ENCODE measurements at regions not wholly inside any gene's neighbourhood (a gene's known extent, or its start where the extent isn't known, plus 50 kb on each side); places are given as distances from the start of the nearest gene placed in this dataset.
"Not testable (repeated sequence)": the region's sequence is repeated elsewhere in the genome, so short reads cannot be mapped to it uniquely, and the experiment has no call there.

- Histone ChIP-seq H3K27ac (ENCODE audit: low read length) (no peak overlapping the region), H3K4me1 (ENCODE audit: insufficient read depth, low read length) (no peaks in the 10 kb centered on the region), H3K9ac (ENCODE audit: low read depth, low read length) (no peak overlapping the region), H3K9me3 (ENCODE audit: insufficient read depth, low read length, severe bottlenecking) (no peaks in the 10 kb centered on the region), H3K27me3 (ENCODE audit: insufficient read depth, low read length, poor library complexity) (peaks cover 12% of the 10 kb centered on the region), H2AFZ (ENCODE audit: low read depth, low read length) (no peak overlapping the region), H3K4me3 (ENCODE audit: low read depth in 1 of 2, low read length in 2 of 2) (no peak overlapping the region), H3K79me2 (ENCODE audit: insufficient read depth, low read length) (no peaks in the 10 kb centered on the region), H3K36me3 (ENCODE audit: insufficient read depth, low read length) (no peaks in the 10 kb centered on the region), H3K4me2 (ENCODE audit: insufficient read depth, low read length) (no peak overlapping the region), H4K20me1 (ENCODE audit: insufficient read depth, low read length) (no peaks in the 10 kb centered on the region)
- TF ChIP-seq, protein P1, sequence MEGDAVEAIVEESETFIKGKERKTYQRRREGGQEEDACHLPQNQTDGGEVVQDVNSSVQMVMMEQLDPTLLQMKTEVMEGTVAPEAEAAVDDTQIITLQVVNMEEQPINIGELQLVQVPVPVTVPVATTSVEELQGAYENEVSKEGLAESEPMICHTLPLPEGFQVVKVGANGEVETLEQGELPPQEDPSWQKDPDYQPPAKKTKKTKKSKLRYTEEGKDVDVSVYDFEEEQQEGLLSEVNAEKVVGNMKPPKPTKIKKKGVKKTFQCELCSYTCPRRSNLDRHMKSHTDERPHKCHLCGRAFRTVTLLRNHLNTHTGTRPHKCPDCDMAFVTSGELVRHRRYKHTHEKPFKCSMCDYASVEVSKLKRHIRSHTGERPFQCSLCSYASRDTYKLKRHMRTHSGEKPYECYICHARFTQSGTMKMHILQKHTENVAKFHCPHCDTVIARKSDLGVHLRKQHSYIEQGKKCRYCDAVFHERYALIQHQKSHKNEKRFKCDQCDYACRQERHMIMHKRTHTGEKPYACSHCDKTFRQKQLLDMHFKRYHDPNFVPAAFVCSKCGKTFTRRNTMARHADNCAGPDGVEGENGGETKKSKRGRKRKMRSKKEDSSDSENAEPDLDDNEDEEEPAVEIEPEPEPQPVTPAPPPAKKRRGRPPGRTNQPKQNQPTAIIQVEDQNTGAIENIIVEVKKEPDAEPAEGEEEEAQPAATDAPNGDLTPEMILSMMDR (IDR thresholded peaks at IDR 0.05; ENCODE audit: borderline replicate concordance, extremely low read depth, low read length, poor library complexity, severe bottlenecking) = no peak
- TF ChIP-seq EZH2 (IDR thresholded peaks at IDR 0.05; ENCODE audit: borderline replicate concordance, low read depth, low read length, severe bottlenecking) = no peak
- no peak for DNase-seq
- no peak for ATAC-seq (ENCODE audit: insufficient read depth, low read depth)
Measured at GRCh38 chr2:131584380-131584779, 56.7 kb downstream of the CCDC74A start.

GRCh38 chr2:131584940-131585339, 57.3 kb downstream of the CCDC74A start:
- H3K79me2 ChIP-seq (ENCODE audit: insufficient read depth, low read length) = no peaks in the 10 kb centered on the region
- no peak overlapping the region for H3K4me3 ChIP-seq (ENCODE audit: low read depth in 1 of 2, low read length in 2 of 2)
- no peaks in the 10 kb centered on the region for H3K9me3 ChIP-seq (ENCODE audit: insufficient read depth, low read length, severe bottlenecking)
- ATAC-seq (ENCODE audit: insufficient read depth, low read depth) = no peak
- no peak overlapping the region for H3K27ac ChIP-seq (ENCODE audit: low read length)
- H3K27me3 ChIP-seq (ENCODE audit: insufficient read depth, low read length, poor library complexity) = peaks cover 12% of the 10 kb centered on the region
- H3K4me2 ChIP-seq (ENCODE audit: insufficient read depth, low read length) = no peak overlapping the region
- H4K20me1 ChIP-seq (ENCODE audit: insufficient read depth, low read length) = no peaks in the 10 kb centered on the region
- TF ChIP-seq EZH2 (IDR thresholded peaks at IDR 0.05; ENCODE audit: borderline replicate concordance, low read depth, low read length, severe bottlenecking) = no peak
- TF ChIP-seq, protein P1 (IDR thresholded peaks at IDR 0.05; ENCODE audit: borderline replicate concordance, extremely low read depth, low read length, poor library complexity, severe bottlenecking) = no peak
- no peaks in the 10 kb centered on the region for H3K4me1 ChIP-seq (ENCODE audit: insufficient read depth, low read length)
- no peaks in the 10 kb centered on the region for H3K36me3 ChIP-seq (ENCODE audit: insufficient read depth, low read length)
- no peak overlapping the region for H3K9ac ChIP-seq (ENCODE audit: low read depth, low read length)
- no peak for DNase-seq
- no peak overlapping the region for H2AFZ ChIP-seq (ENCODE audit: low read depth, low read length)

DNA sequence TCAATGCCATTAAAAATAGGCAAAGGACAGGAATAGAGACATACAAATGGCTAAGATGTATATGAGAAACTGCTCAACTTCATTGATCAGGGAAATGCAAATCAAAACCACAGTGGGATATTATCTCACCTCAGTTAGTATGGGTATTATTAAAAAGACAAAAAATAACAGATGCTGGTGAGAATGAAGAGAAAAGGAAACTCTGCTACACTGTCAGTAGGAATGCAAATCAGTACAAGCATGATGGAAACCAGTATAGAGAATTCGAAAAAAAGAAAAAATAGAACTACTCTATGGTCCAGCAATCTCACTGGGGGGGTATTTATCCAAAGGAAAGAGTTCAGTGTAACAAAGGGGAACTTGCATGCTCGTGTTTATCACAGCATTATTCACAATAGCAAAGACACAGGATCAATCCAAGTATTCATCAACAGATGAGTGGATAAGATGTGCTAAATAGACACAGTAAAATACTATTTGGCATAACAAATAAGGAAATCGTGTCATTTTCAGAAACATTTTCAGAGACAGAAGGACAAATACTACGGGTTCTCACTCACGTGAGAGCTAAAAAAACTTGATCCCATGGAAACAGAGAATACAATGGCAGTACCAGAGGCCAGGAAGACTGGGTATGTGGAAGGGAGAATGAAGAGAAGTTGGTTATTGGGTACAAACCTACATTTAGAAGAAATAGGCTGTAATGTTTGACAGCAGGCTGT, 60.6 kb downstream of the CCDC74A start:
- H3K4me2 ChIP-seq (ENCODE audit: insufficient read depth, low read length) = no peak overlapping the region
- H3K9ac ChIP-seq (ENCODE audit: low read depth, low read length) = no peak overlapping the region
- no peaks in the 10 kb centered on the region for H3K9me3 ChIP-seq (ENCODE audit: insufficient read depth, low read length, severe bottlenecking)
- H3K79me2 ChIP-seq (ENCODE audit: insufficient read depth, low read length) = no peaks in the 10 kb centered on the region
- no peak overlapping the region for H3K4me3 ChIP-seq (ENCODE audit: low read depth in 1 of 2, low read length in 2 of 2)
- peaks cover 7% of the 10 kb centered on the region for H3K27me3 ChIP-seq (ENCODE audit: insufficient read depth, low read length, poor library complexity)
- no peaks in the 10 kb centered on the region for H3K4me1 ChIP-seq (ENCODE audit: insufficient read depth, low read length)
- H2AFZ ChIP-seq (ENCODE audit: low read depth, low read length) = no peak overlapping the region
- H3K27ac ChIP-seq (ENCODE audit: low read length) = no peak overlapping the region
- no peaks in the 10 kb centered on the region for H3K36me3 ChIP-seq (ENCODE audit: insufficient read depth, low read length)
- TF ChIP-seq EZH2 (IDR thresholded peaks at IDR 0.05; ENCODE audit: borderline replicate concordance, low read depth, low read length, severe bottlenecking) = no peak
- TF ChIP-seq, protein P1 (IDR thresholded peaks at IDR 0.05; ENCODE audit: borderline replicate concordance, extremely low read depth, low read length, poor library complexity, severe bottlenecking) = no peak
- DNase-seq (no peak), ATAC-seq (ENCODE audit: insufficient read depth, low read depth) (no peak)
- H4K20me1 ChIP-seq (ENCODE audit: insufficient read depth, low read length) = no peaks in the 10 kb centered on the region

- not testable (repeated sequence) for H3K27ac ChIP-seq (ENCODE audit: low read length); H3K4me2 ChIP-seq (ENCODE audit: insufficient read depth, low read length); ATAC-seq (ENCODE audit: insufficient read depth, low read depth)
Measured at GRCh38 chr2:131589126-131589525, 61.4 kb downstream of the CCDC74A start.

More at GRCh38 chr2:131589126-131589525, 61.4 kb downstream of the CCDC74A start:
- not testable (repeated sequence) for H3K4me1 ChIP-seq (ENCODE audit: insufficient read depth, low read length); H3K4me3 ChIP-seq (ENCODE audit: low read depth in 1 of 2, low read length in 2 of 2); H2AFZ ChIP-seq (ENCODE audit: low read depth, low read length); H3K9ac ChIP-seq (ENCODE audit: low read depth, low read length); H3K9me3 ChIP-seq (ENCODE audit: insufficient read depth, low read length, severe bottlenecking); H3K36me3 ChIP-seq (ENCODE audit: insufficient read depth, low read length); H4K20me1 ChIP-seq (ENCODE audit: insufficient read depth, low read length); H3K27me3 ChIP-seq (ENCODE audit: insufficient read depth, low read length, poor library complexity); DNase-seq; H3K79me2 ChIP-seq (ENCODE audit: insufficient read depth, low read length)

All from DND-41 (cell line).